ENCODE measurements at regions not wholly inside any gene's neighbourhood (a gene's known extent, or its start where the extent isn't known, plus 50 kb on each side); places are given as distances from the start of the nearest gene placed in this dataset.

- TF ChIP-seq CTCF (IDR thresholded peaks at IDR 0.05): no peak
- no peak for TF ChIP-seq POLR2A (IDR thresholded peaks at IDR 0.05)
Observed at GRCh38 chrY:20997355-20997754, 241.4 kb downstream of the RPS4Y2 start.
